Ishikawa (cell line): ENCODE measurements at regions not wholly inside any gene's neighbourhood (a gene's known extent, or its start where the extent isn't known, plus 50 kb on each side); places are given as distances from the start of the nearest gene placed in this dataset.

Source experiments
- TAF1 ChIP-seq: IDR thresholded peaks from 2 replicates; pipeline ENCODE4 v1.6.1; 2012; ENCODE audit warnings: low read depth, mild to moderate bottlenecking
- TF ChIP-seq, protein P1 (sequence below): IDR thresholded peaks from 2 replicates; pipeline ENCODE4 v1.6.1; 2012; ENCODE audit warnings: low read depth, mild to moderate bottlenecking

DNA sequence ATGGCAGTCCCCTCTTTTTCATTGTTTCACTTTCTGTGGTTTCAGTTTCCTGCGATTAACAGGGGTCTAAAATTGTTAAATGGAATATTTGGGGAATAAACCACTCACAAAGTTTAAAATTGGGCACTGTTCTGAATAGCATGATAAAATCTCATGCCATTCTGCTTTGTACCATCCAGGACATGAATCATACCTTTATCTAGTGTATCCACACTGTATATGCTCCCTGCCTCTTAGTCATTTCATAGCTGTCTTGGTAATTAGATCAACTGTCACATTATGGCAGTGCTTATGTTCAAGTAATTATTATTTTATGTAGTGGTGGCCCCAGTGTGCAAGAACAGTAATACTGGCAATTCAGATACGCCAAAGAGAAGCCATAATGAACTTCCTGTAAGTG lies 734.5 kb downstream of the ZPLD1 start:
- TF ChIP-seq TAF1: no peak
- TF ChIP-seq, protein P1, sequence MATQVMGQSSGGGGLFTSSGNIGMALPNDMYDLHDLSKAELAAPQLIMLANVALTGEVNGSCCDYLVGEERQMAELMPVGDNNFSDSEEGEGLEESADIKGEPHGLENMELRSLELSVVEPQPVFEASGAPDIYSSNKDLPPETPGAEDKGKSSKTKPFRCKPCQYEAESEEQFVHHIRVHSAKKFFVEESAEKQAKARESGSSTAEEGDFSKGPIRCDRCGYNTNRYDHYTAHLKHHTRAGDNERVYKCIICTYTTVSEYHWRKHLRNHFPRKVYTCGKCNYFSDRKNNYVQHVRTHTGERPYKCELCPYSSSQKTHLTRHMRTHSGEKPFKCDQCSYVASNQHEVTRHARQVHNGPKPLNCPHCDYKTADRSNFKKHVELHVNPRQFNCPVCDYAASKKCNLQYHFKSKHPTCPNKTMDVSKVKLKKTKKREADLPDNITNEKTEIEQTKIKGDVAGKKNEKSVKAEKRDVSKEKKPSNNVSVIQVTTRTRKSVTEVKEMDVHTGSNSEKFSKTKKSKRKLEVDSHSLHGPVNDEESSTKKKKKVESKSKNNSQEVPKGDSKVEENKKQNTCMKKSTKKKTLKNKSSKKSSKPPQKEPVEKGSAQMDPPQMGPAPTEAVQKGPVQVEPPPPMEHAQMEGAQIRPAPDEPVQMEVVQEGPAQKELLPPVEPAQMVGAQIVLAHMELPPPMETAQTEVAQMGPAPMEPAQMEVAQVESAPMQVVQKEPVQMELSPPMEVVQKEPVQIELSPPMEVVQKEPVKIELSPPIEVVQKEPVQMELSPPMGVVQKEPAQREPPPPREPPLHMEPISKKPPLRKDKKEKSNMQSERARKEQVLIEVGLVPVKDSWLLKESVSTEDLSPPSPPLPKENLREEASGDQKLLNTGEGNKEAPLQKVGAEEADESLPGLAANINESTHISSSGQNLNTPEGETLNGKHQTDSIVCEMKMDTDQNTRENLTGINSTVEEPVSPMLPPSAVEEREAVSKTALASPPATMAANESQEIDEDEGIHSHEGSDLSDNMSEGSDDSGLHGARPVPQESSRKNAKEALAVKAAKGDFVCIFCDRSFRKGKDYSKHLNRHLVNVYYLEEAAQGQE: no peak
